B cell (primary cell): ENCODE measurements at regions not wholly inside any gene's neighbourhood (a gene's known extent, or its start where the extent isn't known, plus 50 kb on each side); places are given as distances from the start of the nearest gene placed in this dataset.

Experiments used
- ATAC-seq: fragments of 200-7000 bp; cut with Tn5 transposase; one replicate; pipeline ENCODE4 v1.10.0; 2021; ENCODE audit warnings: low read depth, mild to moderate bottlenecking, moderate number of reproducible peaks, moderate library complexity
- CTCF ChIA-PET: fragments of 350-600 bp; sonication (Branson Sonifier 250); formaldehyde crosslinking; loops from one replicate; lab custom pipeline; 2021; ENCODE audit warnings: antibody characterized with exemption, inconsistent platforms; lab: Charles Lee
- POLR2A ChIA-PET: fragments of 350-600 bp; sonication (Branson Sonifier 250); formaldehyde crosslinking; loops from one replicate; lab custom pipeline; 2021; ENCODE audit warnings: antibody characterized with exemption; lab: Charles Lee
- DNase-seq: peaks from one replicate; pipeline ENCODE4 v3.0.0; 2013
- H2AFZ ChIP-seq: 2 replicates; pipeline ENCODE4 v1.6.1; 2012; ENCODE audit warnings: mild to moderate bottlenecking, low read depth, low read length; ENCODE audit not compliant: insufficient read depth, poor library complexity, severe bottlenecking
- H3K27ac ChIP-seq, 2 donors: 1 replicate in 1 of 2; 2 replicates in 1 of 2; pipeline ENCODE4 v1.5.1; 2012 to 2013; ENCODE audit warnings: low read length in 2 of 2, mild to moderate bottlenecking in 2 of 2, moderate library complexity in 1 of 2
- H3K27me3 ChIP-seq, 4 experiments: fragments of 200-600 bp in 1 of 4; sonication (generic) in 1 of 4; replicated peaks in 1 of 4; 1 replicate in 2 of 4; 2 replicates in 2 of 4; pipeline versions ENCODE4 v1.6.1 to v1.7.0; 2013 to 2016; ENCODE audit warnings: low read length in 3 of 4, mild to moderate bottlenecking in 2 of 4, mixed read lengths in 1 of 4, moderate library complexity in 1 of 4; ENCODE audit not compliant: insufficient read depth in 4 of 4, control insufficient read depth in 3 of 4; ENCODE audit errors: control extremely low read depth in 1 of 4
- H3K36me3 ChIP-seq, 2 experiments: replicated peaks in 1 of 2; 1 replicate in 1 of 2; 2 replicates in 1 of 2; pipeline versions ENCODE4 v1.6.1 to v1.7.1; 2013; ENCODE audit warnings: low read length in 1 of 2; ENCODE audit not compliant: insufficient read depth in 2 of 2, control insufficient read depth in 1 of 2; ENCODE audit errors: control extremely low read depth in 1 of 2, extremely low read depth in 1 of 2
- H3K4me1 ChIP-seq, 2 donors: fragments of 200-600 bp in 1 of 2; sonication (generic) in 1 of 2; 1 replicate in 1 of 2; 2 replicates in 1 of 2; pipeline versions ENCODE4 v1.5.1 to v1.6.1; 2013 to 2017; ENCODE audit warnings: low read length in 2 of 2; ENCODE audit not compliant: control insufficient read depth in 2 of 2, insufficient read depth in 2 of 2
- H3K4me2 ChIP-seq: replicated peaks from 2 replicates; pipeline ENCODE3; 2012; ENCODE audit warnings: mild to moderate bottlenecking, low read depth, low read length; ENCODE audit not compliant: poor library complexity, severe bottlenecking
- H3K4me3 ChIP-seq, 5 experiments: fragments of 200-600 bp in 1 of 5; sonication (generic) in 1 of 5; 1 replicate in 3 of 5; 2 replicates in 2 of 5; pipeline versions ENCODE4 v1.5.1 to v1.7.0; 2011 to 2016; ENCODE audit warnings: low read length in 4 of 5, mild to moderate bottlenecking in 4 of 5, low read depth in 2 of 5, control low read depth in 1 of 5, moderate library complexity in 1 of 5; ENCODE audit not compliant: insufficient read depth in 1 of 5; ENCODE audit errors: control extremely low read depth in 1 of 5, extremely low read depth in 1 of 5
- H3K79me2 ChIP-seq: fragments of 200-600 bp; sonication (generic); one replicate; pipeline ENCODE4 v1.6.0; 2016; ENCODE audit warnings: low read length; ENCODE audit not compliant: control insufficient read depth, insufficient read depth
- H3K9ac ChIP-seq: fragments of 200-600 bp; sonication (generic); 2 replicates; pipeline ENCODE4 v1.6.1; 2017; ENCODE audit warnings: mild to moderate bottlenecking, low read length, moderate library complexity
- H3K9me3 ChIP-seq, 3 donors: one replicate each; pipeline versions ENCODE4 v1.6.1 to v1.7.1; 2013; ENCODE audit warnings: low read length in 2 of 3; ENCODE audit not compliant: control insufficient read depth in 2 of 3, insufficient read depth in 1 of 3; ENCODE audit errors: control extremely low read depth in 1 of 3
- H4K20me1 ChIP-seq: 2 replicates; pipeline ENCODE4 v1.6.0; 2012; ENCODE audit warnings: mild to moderate bottlenecking, low read length; ENCODE audit not compliant: insufficient read depth, control insufficient read depth, poor library complexity, severe bottlenecking
- H3K27ac Mint-ChIP-seq: one replicate; pipeline ENCODE4 v1.8.0; 2021; ENCODE audit warnings: mixed read lengths
- H3K27me3 Mint-ChIP-seq: one replicate; pipeline ENCODE4 v1.8.0; 2021; ENCODE audit warnings: mixed read lengths
- H3K4me1 Mint-ChIP-seq: one replicate; pipeline ENCODE4 v1.8.0; 2021; ENCODE audit warnings: mixed read lengths
- H3K4me3 Mint-ChIP-seq: one replicate; pipeline ENCODE4 v1.8.0; 2021; ENCODE audit warnings: mixed read lengths
- H3K9me3 Mint-ChIP-seq: one replicate; pipeline ENCODE4 v1.8.0; 2022; ENCODE audit warnings: mixed read lengths; ENCODE audit not compliant: insufficient read depth
- CTCF ChIP-seq: fragments of 200-600 bp; IDR thresholded peaks from one replicate; pipeline ENCODE4 v1.8.0; 2022; ENCODE audit warnings: antibody characterized with exemption, mild to moderate bottlenecking
- EZH2 ChIP-seq: IDR thresholded peaks from 2 replicates; pipeline ENCODE4 v1.6.1; 2012; ENCODE audit warnings: borderline replicate concordance, low read depth, mild to moderate bottlenecking, moderate library complexity, low read length; ENCODE audit not compliant: insufficient read depth, poor library complexity, severe bottlenecking
- WGBS: methylation state at CpG from one replicate; pipeline ENCODE4 v1.1.5; 2013; ENCODE audit warnings: missing lambda C conversion rate; ENCODE audit not compliant: insufficient coverage; 5-methylcytosine and 5-hydroxymethylcytosine counted together
- intact Hi-C: fragments of 100-400 bp; cut with micrococcal nuclease; formaldehyde crosslinking; loops from one replicate; pipeline ENCODE4 v1.10.0; 2022

GRCh38 chr3:1693145-1693544, 405.5 kb upstream of the CNTN4 start:
- DNase-seq, result no peak
- intact Hi-C loops, result no loop called here
- Histone ChIP-seq H3K9me3 (peaks cover 0 to 2% (median 0%) of the 10 kb centered on the region in 3 donors), H3K9ac (no peak overlapping the region), H3K4me3 (no peak overlapping the region), H3K4me2 (no peak overlapping the region), H3K27me3 (no peaks in the 10 kb centered on the region), H3K27ac (no peak overlapping the region), H3K36me3 (no peaks in the 10 kb centered on the region), H4K20me1 (no peaks in the 10 kb centered on the region), H2AFZ (no peak overlapping the region), H3K4me1 (no peaks in the 10 kb centered on the region), H3K79me2 (no peaks in the 10 kb centered on the region)
- TF ChIP-seq CTCF (no peak), EZH2 (no peak)
- ATAC-seq, result no peak
- POLR2A ChIA-PET, result no interaction called here
- Mint-ChIP-seq H3K4me1 (no peaks in the 10 kb centered on the region), H3K4me3 (no peak overlapping the region), H3K27ac (no peak overlapping the region), H3K9me3 (no peaks in the 10 kb centered on the region), H3K27me3 (no peaks in the 10 kb centered on the region)
- 83% methylated on average over 1 of the region's 2 CpGs for whole genome bisulfite sequencing
- CTCF ChIA-PET, result no interaction called here

- ChIA-PET CTCF (no interaction called here), POLR2A (no interaction called here)
- no peak overlapping the region for H2AFZ ChIP-seq
- no peak for TF ChIP-seq EZH2
- no peak for TF ChIP-seq CTCF
- intact Hi-C loops, result no loop called here
- DNase-seq, result no peak
- WGBS, result no CpG with 5 or more reads among the region's 5 CpGs
- no peaks in the 10 kb centered on the region for H3K4me1 ChIP-seq
- Mint-ChIP-seq H3K4me1 (no peaks in the 10 kb centered on the region), H3K27ac (no peak overlapping the region), H3K9me3 (peaks cover 2% of the 10 kb centered on the region), H3K4me3 (no peak overlapping the region), H3K27me3 (no peaks in the 10 kb centered on the region)
- no peaks in the 10 kb centered on the region for H3K36me3 ChIP-seq
- H3K4me2 ChIP-seq, result no peak overlapping the region
- peaks cover 0 to 19% (median 2%) of the 10 kb centered on the region in 3 donors for H3K9me3 ChIP-seq
- H3K4me3 ChIP-seq, result no peak overlapping the region
- H3K79me2 ChIP-seq, result no peaks in the 10 kb centered on the region
- no peak overlapping the region for H3K27ac ChIP-seq
- no peaks in the 10 kb centered on the region for H3K27me3 ChIP-seq
- no peak for ATAC-seq
- H4K20me1 ChIP-seq, result no peaks in the 10 kb centered on the region
- no peak overlapping the region for H3K9ac ChIP-seq
Observed at GRCh38 chr3:1696669-1697275, 401.9 kb upstream of the CNTN4 start.
